ENCODE measurements at regions not wholly inside any gene's neighbourhood (a gene's known extent, or its start where the extent isn't known, plus 50 kb on each side); places are given as distances from the start of the nearest gene placed in this dataset.

- DNase-seq (ENCODE audit: low read depth in 4 of 4, low spot score in 2 of 4) = no peak
Measured at GRCh38 chr6:23089981-23090380, 520.6 kb downstream of the HDGFL1 start.

GRCh38 chr6:23091795-23092194 is 522.4 kb downstream of the HDGFL1 start:
- DNase-seq (ENCODE audit: low read depth in 4 of 4, low spot score in 2 of 4) = no peak

GRCh38 chr6:23096876-23097275 is 527.5 kb downstream of the HDGFL1 start:
- no peak for DNase-seq (ENCODE audit: low read depth in 4 of 4, low spot score in 2 of 4)

- no peak for DNase-seq (ENCODE audit: low read depth in 4 of 4, low spot score in 2 of 4)
Measured at GRCh38 chr6:23097566-23097965, 528.2 kb downstream of the HDGFL1 start.

GRCh38 chr6:23106951-23107350 is 537.6 kb downstream of the HDGFL1 start:
- DNase-seq (ENCODE audit: low read depth in 4 of 4, low spot score in 2 of 4) = no peak

- no peak for DNase-seq (ENCODE audit: low read depth in 4 of 4, low spot score in 2 of 4)
Measured at GRCh38 chr6:23111984-23112383, 542.6 kb downstream of the HDGFL1 start.

- no peak for DNase-seq (ENCODE audit: low read depth in 4 of 4, low spot score in 2 of 4)
Measured at GRCh38 chr6:23114812-23115504, 545.6 kb downstream of the HDGFL1 start.

GRCh38 chr6:23137611-23138010 is 568.2 kb downstream of the HDGFL1 start:
- peak in 1 of 4 donors; percentile 9 for DNase-seq (ENCODE audit: low read depth in 4 of 4, low spot score in 2 of 4)

GRCh38 chr6:23140871-23141270 is 571.5 kb downstream of the HDGFL1 start:
- DNase-seq (ENCODE audit: low read depth in 4 of 4, low spot score in 2 of 4) = peak in 1 of 4 donors; percentile 7

- no peak for DNase-seq (ENCODE audit: low read depth in 4 of 4, low spot score in 2 of 4)
Measured at GRCh38 chr6:23145781-23146180, 576.4 kb downstream of the HDGFL1 start.

- no peak for DNase-seq (ENCODE audit: low read depth in 4 of 4, low spot score in 2 of 4)
Measured at GRCh38 chr6:23154159-23154558, 584.8 kb downstream of the HDGFL1 start.

GRCh38 chr6:23170049-23170448 is 600.7 kb downstream of the HDGFL1 start:
- DNase-seq (ENCODE audit: low read depth in 4 of 4, low spot score in 2 of 4) = no peak

- no peak for DNase-seq (ENCODE audit: low read depth in 4 of 4, low spot score in 2 of 4)
Measured at GRCh38 chr6:23173234-23173633, 603.9 kb downstream of the HDGFL1 start.

GRCh38 chr6:23174781-23175361 is 605.5 kb downstream of the HDGFL1 start:
- no peak for DNase-seq (ENCODE audit: low read depth in 4 of 4, low spot score in 2 of 4)

- no peak for DNase-seq (ENCODE audit: low read depth in 4 of 4, low spot score in 2 of 4)
Measured at GRCh38 chr6:23175391-23175790, 606.0 kb downstream of the HDGFL1 start.

GRCh38 chr6:23176471-23176870 is 607.1 kb downstream of the HDGFL1 start:
- no peak for DNase-seq (ENCODE audit: low read depth in 4 of 4, low spot score in 2 of 4)

GRCh38 chr6:23176883-23177282 is 607.5 kb downstream of the HDGFL1 start:
- no peak for DNase-seq (ENCODE audit: low read depth in 4 of 4, low spot score in 2 of 4)

- no peak for DNase-seq (ENCODE audit: low read depth in 4 of 4, low spot score in 2 of 4)
Measured at GRCh38 chr6:23177806-23178205, 608.4 kb downstream of the HDGFL1 start.

- DNase-seq (ENCODE audit: low read depth in 4 of 4, low spot score in 2 of 4) = no peak
Measured at GRCh38 chr6:23179994-23180393, 610.6 kb downstream of the HDGFL1 start.

- DNase-seq (ENCODE audit: low read depth in 4 of 4, low spot score in 2 of 4) = no peak
Measured at GRCh38 chr6:23180504-23181293, 611.3 kb downstream of the HDGFL1 start.

GRCh38 chr6:23181356-23182110 is 612.2 kb downstream of the HDGFL1 start:
- no peak for DNase-seq (ENCODE audit: low read depth in 4 of 4, low spot score in 2 of 4)
